ENCODE measurements at regions not wholly inside any gene's neighbourhood (a gene's known extent, or its start where the extent isn't known, plus 50 kb on each side); places are given as distances from the start of the nearest gene placed in this dataset.

DNA sequence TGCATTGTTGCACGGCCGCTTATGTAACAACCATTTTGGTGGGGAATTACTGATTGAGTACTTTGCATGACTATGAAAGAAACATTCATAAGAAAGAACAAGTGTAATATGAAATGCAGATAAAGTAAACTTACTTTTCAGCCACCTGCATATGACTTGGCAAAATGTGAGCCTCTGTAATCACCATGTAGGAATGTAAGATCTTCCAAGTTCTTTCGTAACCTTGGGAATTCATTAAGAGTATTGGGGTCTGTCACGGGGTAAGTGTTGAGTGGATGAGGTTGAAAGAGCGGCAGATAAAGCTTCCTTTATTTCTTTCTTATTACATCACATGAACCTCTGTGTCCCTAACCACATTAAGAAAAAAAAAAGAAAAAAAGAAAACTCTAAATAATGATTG lies 348.5 kb upstream of the NR3C2 start:
- DNase-seq, result no peak

DNA sequence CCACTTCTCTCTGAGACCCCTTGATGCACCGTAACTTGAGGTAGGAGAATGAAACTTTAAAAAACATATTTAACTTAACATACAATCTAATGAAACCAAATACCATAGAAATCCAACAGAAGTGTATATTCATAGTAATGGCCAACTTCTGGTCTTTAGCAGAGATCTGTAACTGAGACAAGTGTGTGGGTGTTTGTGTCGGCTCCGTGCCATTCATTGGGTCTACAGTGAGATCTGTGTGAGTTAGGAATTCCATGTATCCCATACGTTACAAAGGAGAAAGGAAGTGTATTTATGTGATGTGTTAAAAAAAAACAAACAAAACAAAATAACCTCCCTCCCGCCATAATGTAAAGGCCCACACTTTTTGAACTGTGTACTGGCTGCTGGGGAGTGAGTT lies 348.0 kb upstream of the NR3C2 start:
- DNase-seq, result no peak

DNA sequence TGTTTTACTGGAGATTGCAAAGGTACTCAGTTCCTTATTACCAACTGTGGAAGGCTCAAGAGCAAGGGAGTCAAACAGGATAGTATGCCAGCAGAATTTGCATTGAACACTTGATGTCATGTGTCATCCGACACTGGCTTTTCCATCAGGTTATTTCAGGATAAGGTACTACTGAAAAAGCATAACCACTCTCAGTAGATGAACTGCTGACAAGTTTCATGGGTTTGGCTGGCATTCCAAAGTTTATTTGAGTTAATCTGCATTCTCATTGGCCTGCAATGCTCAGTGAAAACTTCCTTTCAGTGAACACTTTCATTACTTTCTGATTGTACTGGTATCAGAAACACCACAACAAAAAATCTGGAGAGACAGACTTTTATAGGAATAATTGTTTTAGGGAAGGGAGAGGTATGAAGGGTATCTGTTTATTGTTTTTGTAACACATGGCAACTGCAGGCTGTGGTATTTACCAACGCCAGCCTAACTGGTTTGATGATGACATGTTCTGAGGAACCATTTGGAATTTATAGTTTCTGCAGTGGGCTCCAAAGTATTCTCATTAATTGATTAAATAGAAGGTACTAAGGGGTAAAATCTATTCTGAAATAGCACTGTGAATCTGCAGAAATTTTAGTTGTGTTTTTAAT lies 345.7 kb upstream of the NR3C2 start:
- no peak for DNase-seq

DNA sequence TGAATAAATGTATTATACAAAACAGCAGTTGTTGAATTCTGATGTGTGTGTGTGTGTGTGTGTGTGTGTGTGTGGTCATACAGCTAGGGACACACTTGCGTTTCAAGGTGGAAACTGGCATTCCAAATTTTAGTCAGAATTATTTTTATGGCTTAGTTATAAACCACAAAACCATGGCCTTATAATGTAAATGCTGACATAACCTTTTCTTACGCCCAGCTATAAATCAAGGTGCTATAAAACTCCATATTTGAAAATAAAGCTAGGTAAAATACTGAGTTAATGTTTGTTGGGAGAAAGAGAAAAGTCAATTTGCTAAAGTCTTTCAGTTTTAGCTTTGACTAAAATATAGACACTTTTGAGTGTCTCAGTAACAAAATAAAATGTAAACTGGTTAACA lies 345.1 kb upstream of the NR3C2 start:
- no peak for DNase-seq

DNA sequence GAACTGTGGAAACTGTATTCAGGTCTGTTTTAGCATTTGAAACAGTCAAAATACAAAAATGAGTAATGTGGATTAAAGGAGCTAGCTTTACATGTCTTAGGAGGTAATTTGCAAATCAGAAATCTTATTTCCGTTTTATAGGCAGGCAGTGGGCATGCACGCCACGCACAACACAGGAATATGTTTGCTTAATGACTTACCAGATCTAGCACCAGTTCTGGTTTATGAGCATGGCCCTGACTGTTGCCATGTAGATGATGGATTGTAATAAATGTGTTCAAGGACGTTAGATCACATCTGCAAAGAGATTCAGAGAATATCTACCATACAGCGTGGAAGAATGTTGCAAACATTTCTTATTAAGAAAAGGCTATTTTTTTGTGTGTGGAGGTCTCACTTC lies 344.5 kb upstream of the NR3C2 start:
- no peak for DNase-seq

DNA sequence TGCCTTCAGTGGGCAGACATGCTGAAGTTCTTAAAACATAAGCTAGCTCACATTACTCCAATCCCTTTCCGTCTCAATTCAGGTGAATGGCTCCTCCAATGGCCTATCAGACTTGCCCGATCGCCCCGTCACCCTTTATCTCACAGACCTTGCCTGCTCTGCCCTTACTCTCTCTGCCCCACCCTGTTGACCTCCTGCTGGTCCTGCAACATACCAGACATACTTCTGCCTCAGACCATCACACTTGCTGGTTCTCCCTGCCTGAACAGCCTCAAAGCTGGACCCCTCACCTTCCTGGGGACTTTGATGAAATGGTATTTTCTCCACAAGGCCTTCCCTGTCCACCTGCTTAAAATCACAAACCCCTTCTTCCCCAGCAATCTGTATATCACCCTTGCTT lies 340.1 kb upstream of the NR3C2 start:
- no peak for DNase-seq

DNA sequence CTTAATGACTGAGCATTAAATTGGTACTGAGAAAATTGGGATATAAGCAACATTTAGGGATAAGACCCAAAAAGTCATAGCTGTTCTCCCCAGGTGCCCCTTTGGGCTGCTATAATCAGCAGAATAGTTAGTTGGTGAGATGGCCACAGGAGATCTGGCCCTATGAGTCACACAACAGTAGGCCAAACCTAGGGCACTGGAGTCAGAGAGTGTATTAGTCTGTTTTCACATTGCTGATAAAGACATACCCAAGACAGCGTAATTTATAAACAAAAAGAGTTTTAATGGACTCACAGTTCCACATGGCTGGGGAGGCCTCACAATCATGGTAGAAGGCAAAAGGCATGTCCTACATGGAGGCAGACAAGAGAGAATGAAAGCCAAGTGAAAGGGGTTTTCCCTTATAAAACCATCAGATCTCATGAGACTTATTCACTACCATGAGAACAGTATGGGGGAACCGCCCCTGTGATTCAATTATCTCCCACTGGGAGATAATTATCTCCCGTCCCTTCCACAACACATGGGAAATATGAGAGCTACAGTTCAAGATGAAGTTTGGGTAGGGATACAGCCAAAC lies 338.3 kb upstream of the NR3C2 start:
- DNase-seq, result no peak

DNA sequence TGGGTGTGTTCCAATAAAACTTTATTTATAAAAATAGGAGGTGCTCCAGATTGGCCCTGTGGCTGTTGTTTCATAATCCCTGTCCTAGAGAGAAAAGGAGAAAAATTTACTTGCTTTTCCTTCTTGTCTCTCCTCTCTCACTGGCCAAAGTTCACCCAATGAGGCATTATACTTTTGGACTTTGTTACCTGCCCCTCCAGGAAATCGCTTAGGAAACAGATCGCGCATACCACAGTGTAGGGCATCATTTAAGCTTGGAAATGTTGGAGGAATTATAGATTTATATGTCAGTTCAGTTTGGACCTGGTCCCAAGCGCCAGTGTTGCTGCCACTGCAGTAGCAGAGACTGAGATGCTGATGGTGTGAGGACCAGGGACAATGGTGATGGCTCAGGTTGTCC lies 337.6 kb upstream of the NR3C2 start:
- DNase-seq, result no peak

DNA sequence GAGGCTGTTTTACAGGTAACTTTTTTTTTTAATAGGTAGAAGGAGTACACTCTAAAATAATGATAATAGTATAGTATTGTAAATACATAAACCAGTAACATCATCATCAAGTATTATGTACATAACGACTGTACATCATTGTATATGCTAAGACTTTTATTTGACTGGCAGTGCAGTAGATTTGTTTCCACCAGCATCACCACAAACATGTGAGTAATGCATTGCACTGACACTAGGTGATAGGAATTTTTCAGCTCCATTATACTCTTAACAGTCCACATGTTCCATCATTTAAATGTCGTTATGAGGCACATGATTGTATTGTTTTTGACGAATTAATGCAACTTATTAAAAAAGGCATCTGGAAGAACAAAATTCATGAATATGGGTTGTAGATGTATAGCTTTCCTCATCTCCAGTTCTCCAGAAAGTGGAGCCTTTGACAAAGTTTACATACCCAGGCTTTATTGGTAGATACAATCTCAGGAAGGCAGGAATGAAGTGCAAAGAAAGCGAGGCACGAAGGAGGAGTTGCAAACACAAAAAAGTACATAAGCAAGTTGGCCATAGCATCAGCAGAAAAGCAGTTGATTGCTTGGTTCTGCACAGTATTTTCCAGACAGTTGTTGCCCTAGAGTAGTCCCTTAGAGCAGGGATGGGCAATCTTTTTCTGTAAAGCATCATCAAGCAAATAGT lies 336.9 kb upstream of the NR3C2 start:
- no peak for DNase-seq

DNA sequence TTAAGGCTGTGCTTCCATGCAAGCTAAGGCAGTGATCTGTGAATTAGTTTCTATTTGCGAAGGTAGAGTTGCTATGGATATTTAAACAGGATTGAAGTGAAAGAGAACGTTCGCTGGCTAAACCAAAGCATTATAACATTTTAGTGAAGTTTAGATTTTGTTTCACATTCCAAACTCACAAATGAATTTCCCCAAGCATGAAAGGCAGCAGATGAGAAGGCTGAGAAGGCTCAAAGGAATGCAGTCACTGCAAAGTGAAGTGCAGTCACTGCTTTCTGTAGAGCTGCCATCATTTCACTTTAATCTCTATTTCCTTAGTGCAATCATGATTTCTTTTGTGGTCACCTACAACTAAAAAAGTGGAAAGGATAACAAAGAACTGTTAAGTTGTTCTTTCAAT lies 334.7 kb upstream of the NR3C2 start:
- no peak for DNase-seq

DNA sequence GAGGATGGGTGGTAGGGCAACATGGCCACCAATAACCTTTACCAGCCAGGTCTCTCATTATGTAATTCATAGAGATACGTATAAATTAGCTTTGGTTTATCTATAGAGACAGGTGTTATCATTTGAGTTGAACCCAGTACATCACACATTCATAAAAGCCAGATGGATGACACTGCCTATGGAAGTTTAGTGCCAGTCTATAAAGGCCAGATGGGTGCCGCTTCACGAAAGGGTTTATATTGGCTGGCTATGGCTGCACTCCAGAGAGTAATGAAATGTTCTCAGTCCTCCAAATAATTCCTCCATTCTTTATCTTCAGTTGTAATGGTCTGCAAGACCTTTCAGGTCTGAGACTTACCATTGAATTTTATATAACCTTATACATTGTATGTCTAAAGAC lies 331.9 kb upstream of the NR3C2 start:
- no peak for DNase-seq

DNA sequence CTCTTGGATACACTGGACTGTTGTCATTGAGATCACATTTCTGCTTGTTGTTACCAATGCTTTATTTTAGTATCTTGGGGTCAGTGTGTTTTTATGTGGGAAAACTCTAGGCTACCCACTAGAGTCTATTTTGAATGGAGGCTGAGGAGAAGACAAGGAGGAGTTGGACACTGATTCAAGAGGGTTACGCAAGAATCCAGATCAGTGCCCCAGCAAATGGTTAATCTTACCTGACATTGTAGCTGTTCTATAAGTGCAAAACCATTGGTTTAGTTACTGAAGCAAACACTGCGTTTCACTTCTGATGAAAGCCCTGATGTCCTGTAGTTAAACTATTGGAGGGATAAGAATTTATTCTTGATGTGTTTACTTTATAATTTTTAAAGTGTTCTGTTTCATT lies 331.1 kb upstream of the NR3C2 start:
- no peak for DNase-seq

DNA sequence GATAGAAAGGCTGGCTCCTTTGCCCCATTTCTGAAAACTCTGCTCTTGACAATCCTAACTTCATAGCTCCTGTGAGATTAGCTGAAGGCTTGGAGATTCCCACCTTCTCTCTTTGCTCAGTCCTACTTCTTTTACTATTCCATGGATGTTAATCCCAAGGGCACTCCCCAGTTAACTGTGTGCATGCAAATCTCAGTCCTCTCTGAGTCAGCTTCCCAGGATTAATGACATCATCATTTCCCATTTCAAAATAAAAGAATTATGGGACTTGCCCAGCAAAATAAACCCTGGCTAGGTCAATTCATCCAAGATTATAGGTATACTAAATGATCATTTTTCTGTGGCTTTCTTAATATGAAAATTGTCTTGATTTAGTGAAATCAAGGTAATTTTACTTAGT lies 328.6 kb upstream of the NR3C2 start:
- no peak for DNase-seq

DNA sequence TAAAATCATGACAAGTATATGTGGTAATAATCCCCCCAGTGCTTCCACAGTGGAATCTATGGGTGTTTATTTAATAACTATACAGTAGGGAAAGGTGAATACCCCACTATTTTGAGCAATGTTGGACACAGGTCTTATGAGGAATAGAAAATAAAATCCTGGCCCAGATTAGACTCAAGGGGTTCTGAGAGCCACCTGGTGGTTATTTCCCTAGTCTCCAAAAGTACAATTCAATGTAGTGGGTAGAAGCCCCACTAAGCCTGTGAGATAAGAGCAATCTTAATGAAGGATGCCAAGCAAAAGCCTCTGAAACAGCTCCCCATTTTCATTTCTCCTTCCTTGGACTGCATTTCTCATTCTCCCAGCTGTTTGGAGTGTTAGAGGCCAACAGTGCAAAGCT lies 328.2 kb upstream of the NR3C2 start:
- DNase-seq, result no peak

DNA sequence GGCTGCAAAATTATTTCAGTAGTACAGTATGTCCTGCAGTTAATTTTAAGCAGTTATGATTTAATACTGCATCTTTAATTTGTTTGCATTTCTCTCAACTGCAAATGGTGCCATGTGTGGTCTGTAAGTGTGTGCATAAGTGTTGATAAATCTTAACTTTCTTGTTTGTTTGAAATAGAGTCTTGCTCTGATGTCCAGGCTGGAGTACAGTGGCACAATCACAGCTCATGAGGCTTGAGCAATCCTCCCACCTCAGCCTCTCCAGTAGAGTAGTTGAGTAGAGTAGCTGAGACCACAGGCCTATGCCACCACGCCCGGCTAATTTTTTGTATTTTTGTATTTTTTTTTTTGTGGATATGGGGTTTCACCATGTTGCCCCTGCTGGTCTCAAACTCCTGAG lies 322.5 kb upstream of the NR3C2 start:
- no peak for DNase-seq

DNA sequence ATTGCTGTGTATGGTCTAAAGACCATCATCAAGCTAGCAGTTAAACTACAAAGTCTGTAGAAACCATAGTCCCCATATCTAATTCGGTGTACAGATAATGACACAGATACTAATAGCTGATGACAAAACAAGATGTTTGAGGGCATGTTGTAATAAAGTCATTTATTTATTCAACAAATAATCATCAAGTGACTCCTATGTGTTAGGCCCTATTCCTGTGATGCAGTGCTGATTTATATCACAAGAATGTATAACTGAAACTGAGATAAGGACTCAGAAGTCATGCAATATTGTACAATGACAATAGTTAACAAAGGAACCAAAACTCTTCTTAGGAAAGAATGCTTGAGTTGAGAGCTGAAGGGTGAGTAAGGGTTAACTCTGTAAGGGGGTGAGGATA lies 315.0 kb upstream of the NR3C2 start:
- no peak for DNase-seq

DNA sequence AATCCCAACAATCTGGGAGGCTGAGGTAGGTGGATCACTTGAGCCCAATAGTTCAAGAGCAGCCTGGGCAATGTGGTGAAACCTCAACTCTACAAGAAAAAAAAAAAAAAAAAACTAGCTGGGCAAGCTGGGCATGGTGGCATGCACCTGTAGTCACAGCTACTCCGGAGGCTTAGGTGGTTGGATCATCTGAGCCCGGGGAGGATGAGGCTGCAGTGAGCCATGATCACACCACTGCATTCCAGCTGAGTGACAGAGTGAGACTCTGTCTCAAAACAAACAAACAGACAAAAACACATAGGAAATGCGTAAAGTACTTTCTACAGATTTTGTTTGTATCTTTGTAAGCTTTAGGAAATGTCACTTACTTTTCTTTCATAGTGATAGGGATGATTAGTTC lies 307.2 kb upstream of the NR3C2 start:
- DNase-seq, result no peak

DNA sequence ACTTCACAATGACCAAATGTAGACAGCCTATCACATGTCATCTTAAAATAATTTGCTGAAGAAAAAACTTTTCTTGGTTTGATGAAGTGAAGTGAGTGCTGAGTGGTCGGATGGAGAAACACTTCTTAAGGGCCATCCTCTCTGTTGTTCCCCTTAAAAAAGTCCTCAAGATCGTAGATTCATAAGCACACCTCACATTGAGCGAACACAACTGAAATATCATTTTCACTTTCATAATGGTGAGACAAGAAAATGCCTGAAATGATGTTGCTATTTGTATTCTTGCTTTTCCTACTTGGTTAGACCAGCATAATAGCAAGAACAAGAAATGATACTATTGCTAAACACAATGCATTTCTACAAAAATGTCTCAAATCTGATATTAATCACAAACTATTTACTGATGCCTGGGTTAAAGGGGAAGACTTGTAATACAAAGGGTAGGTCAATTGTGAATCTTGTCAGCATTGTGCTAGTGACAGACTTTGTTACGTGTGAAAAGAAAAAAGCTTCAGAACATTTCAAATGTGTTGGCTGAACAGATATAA lies 305.6 kb upstream of the NR3C2 start:
- DNase-seq, result no peak

DNA sequence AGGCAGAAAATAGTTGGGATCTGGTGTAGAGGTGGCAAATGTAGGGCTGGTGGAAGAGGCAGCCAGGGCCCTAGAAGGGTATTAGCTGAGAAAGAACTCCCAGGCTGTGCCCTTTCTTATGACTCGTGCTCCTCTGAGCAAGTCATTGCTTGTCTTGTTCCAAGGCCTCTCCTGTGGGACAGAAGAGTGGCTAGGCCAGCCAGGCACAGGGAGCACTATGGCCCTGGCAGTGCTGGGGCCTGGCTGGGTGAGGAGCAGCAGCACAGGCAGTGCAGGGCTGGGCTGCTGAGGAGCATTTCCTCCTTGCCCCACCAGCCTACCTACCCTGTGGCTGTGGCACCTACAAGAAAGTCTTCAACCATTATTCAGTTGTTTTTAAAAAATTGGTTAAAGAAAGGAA lies 298.5 kb upstream of the NR3C2 start:
- no peak for DNase-seq

DNA sequence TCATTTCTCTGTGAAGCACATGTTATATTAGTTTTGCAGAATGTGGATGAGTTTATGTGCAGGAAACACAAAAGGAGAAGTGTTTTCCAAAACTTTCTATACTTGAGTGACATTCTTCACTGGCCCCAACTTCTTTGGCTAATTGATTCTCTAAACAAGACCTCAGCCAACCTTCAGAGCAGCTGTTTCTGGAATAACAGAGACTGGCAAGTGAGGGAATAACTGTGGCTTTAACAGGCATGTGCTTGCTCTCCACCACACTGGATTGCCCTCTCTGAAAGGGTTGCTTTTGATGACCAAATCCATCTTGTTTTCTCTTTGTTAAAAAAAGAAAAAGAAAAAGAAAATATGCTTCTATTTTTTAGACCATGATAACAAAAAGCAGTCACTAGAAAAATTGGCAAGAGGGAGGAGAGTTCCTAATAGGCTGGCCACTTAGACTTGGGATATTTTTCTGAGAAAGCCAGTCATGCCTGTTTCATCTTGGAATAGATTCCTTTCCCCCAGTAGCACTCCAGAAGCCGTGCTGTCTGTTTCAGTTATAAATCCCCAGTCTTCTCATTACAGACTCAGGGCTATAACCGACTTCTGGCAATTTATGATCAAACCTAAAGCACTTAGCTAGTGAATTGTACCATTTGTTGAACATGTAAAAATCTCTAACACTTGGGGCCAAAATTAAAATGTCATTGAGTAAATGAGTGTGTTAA lies 295.0 kb upstream of the NR3C2 start:
- no peak for DNase-seq

DNA sequence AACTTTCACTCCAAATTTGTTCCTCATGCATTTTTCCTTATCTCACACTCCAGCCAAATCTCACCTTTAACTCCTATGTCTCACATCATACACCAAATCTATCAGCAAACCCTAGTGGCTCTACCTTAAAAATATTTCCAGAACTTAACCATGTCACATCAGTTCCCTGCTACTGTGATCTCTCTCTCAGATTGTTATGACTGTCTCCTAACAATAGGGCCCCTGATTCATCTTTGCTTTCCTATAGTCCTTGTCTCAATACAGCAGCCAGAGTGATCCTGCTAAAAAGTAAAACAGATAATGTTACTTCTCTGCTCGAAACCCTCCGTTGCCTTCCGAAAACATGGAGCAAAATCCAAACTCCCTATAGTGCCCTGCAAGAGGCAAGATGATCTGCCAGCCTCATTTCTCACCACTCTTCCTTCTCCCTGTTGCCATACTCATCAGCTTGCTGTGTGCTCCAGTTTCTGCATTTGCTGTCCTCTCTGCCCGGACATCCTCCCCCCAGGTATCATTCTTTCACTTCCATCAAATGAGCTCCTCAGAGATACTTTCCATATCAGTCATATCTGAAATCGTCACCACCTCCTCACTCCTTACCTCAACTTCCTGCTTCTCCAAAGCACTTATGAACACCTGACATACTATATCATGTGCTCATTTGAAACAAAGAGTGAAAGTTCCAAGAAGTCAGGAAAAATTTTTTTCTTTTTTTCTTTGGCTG lies 293.4 kb upstream of the NR3C2 start:
- DNase-seq, result no peak

DNA sequence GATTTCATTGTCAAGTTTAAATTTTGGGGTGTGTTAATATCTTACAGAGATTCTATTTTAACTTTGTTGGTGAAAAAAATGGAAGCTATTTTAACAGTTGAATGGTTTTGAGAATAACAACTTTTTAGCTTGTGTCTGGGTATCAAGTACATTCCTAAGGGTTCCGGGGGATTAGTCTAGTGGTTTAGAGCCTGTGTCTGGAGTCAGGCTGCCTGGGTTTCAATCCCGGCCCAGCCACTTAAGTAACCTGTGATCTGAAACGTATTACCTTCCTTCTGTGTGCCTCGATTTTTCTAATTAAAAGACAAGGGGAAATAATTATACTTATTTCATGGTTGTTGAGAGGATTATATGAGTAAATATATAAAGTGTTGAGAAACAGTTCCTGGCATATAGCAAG lies 288.6 kb upstream of the NR3C2 start:
- no peak for DNase-seq

DNA sequence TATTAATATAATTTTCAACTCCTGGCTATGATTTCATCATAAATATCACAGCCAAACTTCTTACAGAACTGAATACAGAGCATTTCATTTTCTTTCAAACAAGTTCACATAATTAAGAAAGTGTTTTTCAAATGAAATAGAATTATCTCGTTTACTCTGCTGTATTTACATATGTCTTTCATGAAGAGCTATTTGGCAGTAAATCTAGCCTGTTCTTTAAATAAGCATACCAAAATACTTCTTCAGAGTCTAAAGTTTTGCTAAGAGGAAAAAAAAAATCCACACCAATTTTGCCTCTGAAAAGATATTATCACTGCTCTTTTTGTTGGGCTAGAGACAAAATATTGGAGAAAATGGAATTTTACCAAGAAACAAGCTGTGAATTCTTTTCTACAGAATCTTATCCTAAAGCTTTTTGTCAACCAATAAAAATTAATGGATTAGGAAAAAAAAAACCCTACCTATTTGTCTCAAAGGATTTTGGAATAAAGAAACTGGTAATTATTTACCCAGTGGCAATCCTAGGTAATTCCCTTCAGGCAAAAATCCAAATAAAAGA lies 287.9 kb upstream of the NR3C2 start:
- DNase-seq, result no peak

Measured in NCI-H187 (cell line).